ENCODE measurements at regions not wholly inside any gene's neighbourhood (a gene's known extent, or its start where the extent isn't known, plus 50 kb on each side); places are given as distances from the start of the nearest gene placed in this dataset.

DNA sequence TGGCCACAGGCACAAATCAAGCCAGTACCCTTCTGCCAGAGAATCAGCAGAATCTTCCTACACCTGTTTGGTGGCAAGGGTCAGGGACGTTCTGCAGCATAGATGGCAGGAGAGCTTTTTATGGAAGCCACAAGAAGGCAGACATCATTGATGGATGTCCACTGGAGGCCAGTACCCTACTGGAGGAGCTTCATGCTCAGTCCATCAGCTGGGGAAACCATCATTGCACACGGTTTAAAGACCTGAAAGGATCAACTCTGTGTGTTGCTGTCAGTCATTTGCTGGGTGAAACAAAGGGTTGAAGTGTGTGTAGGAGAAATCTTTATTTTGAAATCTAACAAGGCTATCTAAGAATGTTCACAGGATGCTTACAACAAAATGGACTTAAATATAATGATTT, 158.9 kb upstream of the SASH1 start:
- TF ChIP-seq CTCF (IDR thresholded peaks at IDR 0.05) = no peak
- no peak for TF ChIP-seq ZFX (IDR thresholded peaks at IDR 0.05; ENCODE audit: borderline replicate concordance)
